Prostate gland (tissue), 2 donors: ENCODE measurements at regions not wholly inside any gene's neighbourhood (a gene's known extent, or its start where the extent isn't known, plus 50 kb on each side); places are given as distances from the start of the nearest gene placed in this dataset.

Experiments used
- CTCF ChIP-seq, 4 experiments: fragments of 200-600 bp in 2 of 4; fragments of 450-650 bp in 2 of 4; sonication (generic) in 2 of 4; IDR thresholded peaks; 1 replicate in 3 of 4; 2 replicates in 1 of 4; pipeline ENCODE4 v1.5.1; 2016 to 2019; ENCODE audit warnings: antibody characterized with exemption in 4 of 4, mild to moderate bottlenecking in 2 of 4, moderate library complexity in 2 of 4
- POLR2AphosphoS5 ChIP-seq: sonication (generic); formaldehyde crosslinking; IDR thresholded peaks from one replicate; pipeline ENCODE4 v1.6.1; 2017; ENCODE audit warnings: antibody characterized with exemption

- no peak for TF ChIP-seq CTCF (IDR thresholded peaks at IDR 0.05)
- TF ChIP-seq POLR2AphosphoS5: no peak
Measured at GRCh38 chr18:2466978-2467377, 104.3 kb downstream of the METTL4 start.
